ENCODE measurements at regions not wholly inside any gene's neighbourhood (a gene's known extent, or its start where the extent isn't known, plus 50 kb on each side); places are given as distances from the start of the nearest gene placed in this dataset.

DNA sequence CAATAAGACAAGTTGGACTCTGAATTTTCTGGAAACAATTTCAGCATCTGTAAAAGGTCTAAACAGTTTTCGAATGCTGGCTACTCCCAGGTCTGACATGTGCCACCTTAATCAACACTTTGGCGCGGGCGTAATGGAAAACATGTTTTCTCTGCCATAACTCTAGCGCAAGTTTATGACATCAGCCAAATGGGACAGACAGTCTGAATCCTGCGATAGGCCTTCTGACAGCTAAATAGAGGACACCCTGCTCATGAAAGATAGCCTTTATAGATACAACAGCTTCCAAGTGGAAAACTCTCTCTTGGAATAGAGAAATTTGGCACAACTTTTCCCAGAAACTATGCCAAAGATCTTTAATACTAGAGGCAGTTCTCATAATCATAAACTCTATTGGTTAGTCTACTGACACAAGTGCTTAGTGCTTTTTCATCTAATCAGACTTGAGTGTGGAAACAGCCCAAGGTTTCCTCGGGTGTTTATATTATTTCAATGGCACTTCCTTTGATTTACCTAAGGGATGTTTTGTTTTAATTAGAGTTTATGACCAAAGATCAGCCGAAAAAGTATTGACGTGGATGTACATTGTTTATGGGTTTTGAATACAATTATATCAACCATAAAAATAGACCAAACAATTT lies 120.1 kb upstream of the DPH6 start:
- H3K27me3 ChIP-seq (ENCODE audit: control insufficient read depth, insufficient read depth, low read length), result no peaks in the 10 kb centered on the region
- H3K36me3 ChIP-seq (ENCODE audit: control insufficient read depth, insufficient read depth, low read length), result no peaks in the 10 kb centered on the region
- TF ChIP-seq CTCF (IDR thresholded peaks at IDR 0.05; ENCODE audit: insufficient read depth, low read length, severe bottlenecking), result no peak
- FAIRE-seq (no peak), DNase-seq (ENCODE audit: low read depth) (no peak)
- H3K4me3 ChIP-seq (ENCODE audit: low read depth, low read length), result no peak overlapping the region

GRCh38 chr15:35667908-35668307 lies 121.9 kb upstream of the DPH6 start:
- Histone ChIP-seq H3K36me3 (ENCODE audit: control insufficient read depth, insufficient read depth, low read length) (no peaks in the 10 kb centered on the region), H3K27me3 (ENCODE audit: control insufficient read depth, insufficient read depth, low read length) (no peaks in the 10 kb centered on the region), H3K4me3 (ENCODE audit: low read depth, low read length) (no peak overlapping the region)
- FAIRE-seq (no peak), DNase-seq (ENCODE audit: low read depth) (no peak)
- no peak for TF ChIP-seq CTCF (IDR thresholded peaks at IDR 0.05; ENCODE audit: insufficient read depth, low read length, severe bottlenecking)

DNA sequence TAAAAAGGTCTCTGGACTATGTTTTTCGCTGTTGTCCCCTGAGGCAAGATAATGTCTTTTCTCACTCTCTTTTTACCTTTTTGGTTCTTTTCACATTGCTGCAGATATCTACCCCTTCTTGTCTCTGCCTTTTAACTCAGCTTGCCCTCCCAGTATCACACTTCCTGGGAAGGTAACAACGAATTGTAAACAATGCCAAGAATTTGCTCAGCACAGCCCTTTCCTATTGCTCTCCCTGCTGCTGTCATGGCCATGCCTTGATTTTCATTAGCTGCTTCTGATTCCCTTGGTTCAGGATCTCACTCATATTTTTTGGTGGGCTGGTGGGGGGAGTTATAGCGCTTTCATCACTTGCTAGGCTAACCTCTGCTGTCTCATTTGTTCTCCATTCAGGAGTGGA lies 123.1 kb upstream of the DPH6 start:
- no peak for TF ChIP-seq CTCF (IDR thresholded peaks at IDR 0.05; ENCODE audit: insufficient read depth, low read length, severe bottlenecking)

DNA sequence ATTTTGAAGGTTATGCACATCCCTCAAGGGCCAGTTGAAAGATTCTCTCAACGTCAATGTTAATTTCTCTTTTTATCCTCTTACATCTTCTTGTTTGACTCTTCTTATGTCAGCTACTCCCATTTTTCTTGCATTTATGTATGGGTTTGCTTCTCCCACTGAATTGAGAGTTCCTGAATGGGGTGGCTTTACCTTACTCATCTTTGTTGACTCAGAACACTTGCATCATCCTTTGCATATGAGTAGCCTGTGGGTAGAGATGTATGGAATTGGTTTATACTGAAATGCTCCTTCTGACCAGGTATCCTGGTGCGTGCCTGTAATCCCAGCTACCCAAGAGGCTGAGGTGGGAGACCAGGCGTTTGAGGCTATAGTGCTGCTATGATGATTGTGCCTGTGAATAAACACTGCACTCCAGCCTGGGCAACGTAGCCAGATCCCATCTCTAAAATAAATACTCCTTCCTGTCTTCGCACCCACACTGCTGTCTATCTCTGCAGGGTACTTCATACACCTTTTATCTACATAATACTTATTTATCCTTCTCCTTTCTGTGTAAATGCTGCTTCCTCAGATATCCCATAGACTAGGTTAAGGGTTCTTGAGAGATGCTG lies 123.6 kb upstream of the DPH6 start:
- Histone ChIP-seq H3K36me3 (ENCODE audit: control insufficient read depth, insufficient read depth, low read length) (no peaks in the 10 kb centered on the region), H3K4me3 (ENCODE audit: low read depth, low read length) (no peak overlapping the region), H3K27me3 (ENCODE audit: control insufficient read depth, insufficient read depth, low read length) (no peaks in the 10 kb centered on the region)
- DNase-seq (ENCODE audit: low read depth) (peak; percentile 90), FAIRE-seq (peak; percentile 13)
- no peak for TF ChIP-seq CTCF (IDR thresholded peaks at IDR 0.05; ENCODE audit: insufficient read depth, low read length, severe bottlenecking)

More for the DNA sequence above, 123.1 kb upstream of the DPH6 start:
- peak; percentile 25 for DNase-seq (ENCODE audit: low read depth)
- Histone ChIP-seq H3K27me3 (ENCODE audit: control insufficient read depth, insufficient read depth, low read length) (no peaks in the 10 kb centered on the region), H3K4me3 (ENCODE audit: low read depth, low read length) (no peak overlapping the region), H3K36me3 (ENCODE audit: control insufficient read depth, insufficient read depth, low read length) (no peaks in the 10 kb centered on the region)
- no peak for FAIRE-seq

DNA sequence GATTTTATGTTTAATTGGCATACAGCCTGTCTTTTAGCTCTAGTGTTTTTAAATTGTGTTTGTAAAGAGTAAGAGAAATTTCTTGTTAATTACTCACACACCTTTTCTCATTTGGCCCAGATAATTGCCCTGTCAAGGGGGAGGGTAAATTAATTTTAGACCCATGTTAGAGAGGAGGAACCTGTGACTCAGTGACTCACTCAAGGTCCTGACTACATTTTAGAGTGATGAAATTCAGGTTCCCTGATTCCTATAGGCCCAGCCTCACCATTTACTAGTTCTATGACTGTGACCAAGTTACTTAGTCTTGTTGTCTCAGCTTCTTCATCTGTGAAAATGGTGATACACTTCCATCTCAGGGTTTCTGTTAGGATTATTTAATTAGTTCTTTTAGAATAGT lies 125.2 kb upstream of the DPH6 start:
- Histone ChIP-seq H3K36me3 (ENCODE audit: control insufficient read depth, insufficient read depth, low read length) (no peaks in the 10 kb centered on the region), H3K27me3 (ENCODE audit: control insufficient read depth, insufficient read depth, low read length) (no peaks in the 10 kb centered on the region), H3K4me3 (ENCODE audit: low read depth, low read length) (no peak overlapping the region)
- no peak for FAIRE-seq
- TF ChIP-seq CTCF (IDR thresholded peaks at IDR 0.05; ENCODE audit: insufficient read depth, low read length, severe bottlenecking), result no peak
- peak; percentile 88 for DNase-seq (ENCODE audit: low read depth)

DNA sequence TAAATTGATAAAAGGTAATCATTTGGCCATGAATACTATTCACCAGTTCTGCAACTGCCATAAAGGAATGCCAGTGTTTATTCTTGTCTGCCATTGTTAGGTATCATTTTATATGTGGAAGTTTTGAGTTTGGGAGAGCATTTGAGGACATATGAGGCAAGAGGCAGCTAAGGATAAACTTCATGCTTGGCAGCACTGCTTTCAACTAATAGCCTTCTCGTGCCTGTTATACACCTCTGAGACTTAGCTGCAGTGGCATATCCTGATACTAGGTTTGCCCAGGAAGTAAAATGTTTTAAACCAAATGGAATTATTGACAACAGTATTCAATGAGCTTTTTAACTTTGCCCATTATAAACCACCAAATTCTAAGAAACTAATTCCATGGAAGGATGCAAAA lies 126.0 kb upstream of the DPH6 start:
- TF ChIP-seq CTCF (IDR thresholded peaks at IDR 0.05; ENCODE audit: insufficient read depth, low read length, severe bottlenecking), result no peak
- Histone ChIP-seq H3K4me3 (ENCODE audit: low read depth, low read length) (no peak overlapping the region), H3K36me3 (ENCODE audit: control insufficient read depth, insufficient read depth, low read length) (no peaks in the 10 kb centered on the region), H3K27me3 (ENCODE audit: control insufficient read depth, insufficient read depth, low read length) (no peaks in the 10 kb centered on the region)
- no peak for FAIRE-seq
- DNase-seq (ENCODE audit: low read depth), result no peak
